ENCODE measurements at regions not wholly inside any gene's neighbourhood (a gene's known extent, or its start where the extent isn't known, plus 50 kb on each side); places are given as distances from the start of the nearest gene placed in this dataset.

GRCh38 chr1:221841251-221841982, 99.5 kb upstream of the DUSP10 start:
- TF ChIP-seq CTCF (IDR thresholded peaks at IDR 0.05): no peak
- no peak for DNase-seq (ENCODE audit: low spot score)
- no peak for ATAC-seq (ENCODE audit: low FRiP score)

DNA sequence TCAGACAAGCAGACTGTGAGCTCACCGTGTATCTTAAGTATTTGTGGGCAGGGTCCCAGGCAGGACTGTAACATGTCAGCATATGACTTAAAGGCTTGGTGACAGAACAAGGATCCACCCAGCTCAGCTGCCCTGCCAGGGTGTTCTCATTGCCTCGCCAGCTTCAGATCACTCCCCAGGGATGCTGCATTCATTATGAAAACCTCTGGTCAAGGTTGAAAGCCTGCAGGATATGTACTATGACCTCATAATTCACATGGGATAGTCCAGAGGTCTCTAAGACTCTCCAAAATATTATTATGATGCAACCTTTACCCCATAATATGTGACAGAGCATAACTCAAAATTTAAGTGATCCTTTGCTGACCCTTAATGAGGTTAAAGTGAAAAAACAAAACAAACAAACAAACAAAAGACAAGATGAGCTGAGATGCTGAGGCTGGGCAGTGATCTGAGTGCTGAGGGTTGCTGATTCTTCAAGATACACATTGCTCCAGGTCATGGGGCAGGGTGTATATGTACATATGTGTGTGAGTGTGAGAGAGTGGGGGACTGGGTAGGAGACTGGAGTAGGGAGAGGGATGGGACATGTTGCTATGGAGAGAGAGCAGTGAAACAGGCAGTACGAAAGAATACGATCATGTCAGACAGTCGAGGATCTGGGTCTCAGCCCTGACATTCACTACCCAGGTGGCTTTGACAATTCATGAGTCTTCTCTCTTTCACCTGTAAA, 98.8 kb upstream of the DUSP10 start:
- no peak for TF ChIP-seq CTCF (IDR thresholded peaks at IDR 0.05)
- DNase-seq (ENCODE audit: low spot score) (no peak), ATAC-seq (ENCODE audit: low FRiP score) (no peak)

- ATAC-seq (ENCODE audit: low FRiP score): no peak
- no peak for TF ChIP-seq CTCF (IDR thresholded peaks at IDR 0.05)
- no peak for DNase-seq (ENCODE audit: low spot score)
Observed at GRCh38 chr1:221839782-221840395, 98.0 kb upstream of the DUSP10 start.

GRCh38 chr1:221839321-221839720, 97.4 kb upstream of the DUSP10 start:
- ATAC-seq (ENCODE audit: low FRiP score) (no peak), DNase-seq (ENCODE audit: low spot score) (no peak)
- no peak for TF ChIP-seq CTCF (IDR thresholded peaks at IDR 0.05)

- TF ChIP-seq CTCF (IDR thresholded peaks at IDR 0.05): no peak
- DNase-seq (ENCODE audit: low spot score): no peak
Observed at GRCh38 chr1:221837896-221838295, 96.0 kb upstream of the DUSP10 start.

GRCh38 chr1:221834698-221835513, 93.0 kb upstream of the DUSP10 start:
- DNase-seq (ENCODE audit: low spot score) (no peak), ATAC-seq (ENCODE audit: low FRiP score) (no peak)
- no peak for TF ChIP-seq CTCF (IDR thresholded peaks at IDR 0.05)

More at GRCh38 chr1:221837896-221838295, 96.0 kb upstream of the DUSP10 start:
- no peak for ATAC-seq (ENCODE audit: low FRiP score)

All from omental fat pad (tissue), 3 donors.